Right renal pelvis (tissue), 4 donors: ENCODE measurements at regions not wholly inside any gene's neighbourhood (a gene's known extent, or its start where the extent isn't known, plus 50 kb on each side); places are given as distances from the start of the nearest gene placed in this dataset.

Experiments
- DNase-seq, 4 donors: peaks; one replicate each; pipeline ENCODE4 v3.0.0-alpha.2; 2013; ENCODE audit warnings: low read depth in 4 of 4, low spot score in 3 of 4, missing footprints in 1 of 4

- DNase-seq, result no peak
Measured at GRCh38 chr17:77767148-77767547, 191.4 kb upstream of the TNRC6C start.

DNA sequence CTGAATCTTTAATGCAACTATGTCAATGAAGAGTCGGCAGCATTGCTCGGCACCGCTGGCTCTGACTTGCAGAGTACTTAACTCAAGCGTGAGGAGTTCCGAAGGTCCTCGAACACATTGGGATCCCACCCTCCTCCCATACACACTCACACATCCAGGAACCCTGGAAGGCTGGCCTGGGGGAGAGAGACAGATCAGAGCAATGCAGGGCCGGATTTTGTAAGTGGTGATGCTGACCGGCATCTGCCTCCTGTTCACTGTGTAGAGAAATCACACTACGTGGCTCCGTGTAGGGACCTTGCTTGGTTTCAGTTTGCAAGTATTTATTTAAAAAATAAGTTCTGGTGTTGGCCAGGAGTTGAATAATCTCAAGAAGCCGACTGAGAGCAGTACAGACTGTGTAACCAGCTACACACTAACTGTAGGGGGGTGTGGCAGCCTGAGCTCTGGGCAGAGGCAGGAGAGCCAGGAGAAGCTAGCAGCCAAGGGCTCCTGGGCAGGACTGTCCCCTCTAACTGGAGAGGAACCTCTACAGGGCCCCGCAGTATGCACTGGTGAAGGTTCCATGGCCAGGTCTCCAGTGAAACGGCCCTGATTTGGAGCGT, 190.2 kb upstream of the TNRC6C start:
- DNase-seq, result no peak

- no peak for DNase-seq
Measured at GRCh38 chr17:77769215-77769614, 189.3 kb upstream of the TNRC6C start.

GRCh38 chr17:77769762-77770161, 188.7 kb upstream of the TNRC6C start:
- no peak for DNase-seq

DNA sequence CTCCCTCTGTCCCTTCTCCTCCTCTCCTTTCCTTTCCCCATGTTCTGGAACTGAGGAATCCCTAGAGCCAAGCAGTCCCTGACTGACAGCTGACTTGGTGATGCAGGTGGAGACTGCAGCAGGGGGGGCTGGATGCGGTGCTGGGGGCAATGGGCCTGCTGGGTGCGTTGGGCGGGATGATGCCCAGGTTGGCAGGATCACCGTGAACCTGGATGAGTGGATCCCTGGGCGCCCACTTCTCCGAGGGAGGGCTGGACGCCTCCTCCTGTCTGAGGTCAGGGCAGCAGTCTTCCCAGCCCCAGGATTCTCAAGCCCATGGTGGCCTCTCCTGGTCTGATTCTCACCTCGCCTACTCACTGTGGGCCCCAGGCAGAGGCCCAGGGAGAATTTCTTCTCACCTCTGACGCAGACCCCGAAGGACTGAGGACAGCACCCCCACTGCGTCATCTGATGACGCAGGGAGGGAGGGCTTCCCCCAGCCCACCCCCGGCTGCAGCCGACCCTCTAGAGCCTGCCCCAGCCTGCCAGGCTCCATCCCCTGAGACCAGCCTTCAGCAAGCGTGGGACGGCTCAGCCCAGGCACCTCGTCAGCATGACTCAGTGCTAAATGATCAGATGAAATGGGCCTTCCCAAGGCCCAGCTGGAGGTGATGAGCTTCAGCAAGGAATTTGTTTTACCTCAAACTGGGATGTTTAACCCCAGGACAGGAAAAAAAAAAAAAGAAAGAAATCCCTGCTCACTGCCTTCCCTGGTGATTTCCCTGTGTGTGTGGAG, 188.0 kb upstream of the TNRC6C start:
- no peak for DNase-seq

- DNase-seq, result no peak
Measured at GRCh38 chr17:77771145-77771544, 187.4 kb upstream of the TNRC6C start.

DNA sequence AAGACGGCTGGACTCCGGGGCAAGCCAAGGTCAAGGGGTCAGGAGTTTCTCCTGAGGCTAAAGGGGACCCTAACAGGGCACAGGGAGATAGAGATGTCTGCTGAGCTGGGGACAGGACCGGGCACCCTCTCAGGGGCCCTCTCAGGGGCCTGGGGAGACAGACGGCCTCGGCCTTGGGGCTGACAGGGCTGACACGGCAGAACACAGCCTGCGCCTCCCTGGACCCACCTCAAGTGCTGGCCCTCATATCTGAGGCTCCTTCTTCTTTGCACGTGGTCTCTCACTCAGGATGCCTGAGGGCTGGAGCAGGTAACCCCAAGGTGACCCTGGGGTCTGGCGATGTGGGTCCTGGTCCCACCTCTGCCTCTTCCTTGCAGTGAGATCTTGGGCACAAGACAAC, 186.9 kb upstream of the TNRC6C start:
- DNase-seq, result no peak

- no peak for DNase-seq
Measured at GRCh38 chr17:77771998-77772397, 186.5 kb upstream of the TNRC6C start.

GRCh38 chr17:77772461-77772897, 186.0 kb upstream of the TNRC6C start:
- DNase-seq, result no peak

- no peak for DNase-seq
Measured at GRCh38 chr17:77772899-77773358, 185.6 kb upstream of the TNRC6C start.

DNA sequence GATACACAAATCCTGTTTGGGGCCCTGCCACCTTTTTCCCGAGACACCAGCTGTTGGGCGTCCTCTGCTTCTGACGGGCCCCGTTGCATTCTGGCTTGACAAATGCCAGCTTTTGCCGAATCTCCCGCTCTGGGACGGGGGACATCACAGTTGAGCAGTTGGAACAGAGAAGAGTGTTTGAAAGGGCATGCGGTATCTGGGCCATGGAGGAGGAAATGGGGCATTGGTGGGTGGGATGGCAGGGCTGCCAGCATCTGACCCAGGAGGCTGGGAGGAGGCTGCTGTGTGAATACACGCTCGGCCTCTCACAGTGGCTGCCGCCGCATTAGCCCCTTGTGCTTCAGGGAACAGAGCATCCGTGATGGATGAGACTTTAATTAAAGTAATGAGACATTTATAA, 184.3 kb upstream of the TNRC6C start:
- no peak for DNase-seq

DNA sequence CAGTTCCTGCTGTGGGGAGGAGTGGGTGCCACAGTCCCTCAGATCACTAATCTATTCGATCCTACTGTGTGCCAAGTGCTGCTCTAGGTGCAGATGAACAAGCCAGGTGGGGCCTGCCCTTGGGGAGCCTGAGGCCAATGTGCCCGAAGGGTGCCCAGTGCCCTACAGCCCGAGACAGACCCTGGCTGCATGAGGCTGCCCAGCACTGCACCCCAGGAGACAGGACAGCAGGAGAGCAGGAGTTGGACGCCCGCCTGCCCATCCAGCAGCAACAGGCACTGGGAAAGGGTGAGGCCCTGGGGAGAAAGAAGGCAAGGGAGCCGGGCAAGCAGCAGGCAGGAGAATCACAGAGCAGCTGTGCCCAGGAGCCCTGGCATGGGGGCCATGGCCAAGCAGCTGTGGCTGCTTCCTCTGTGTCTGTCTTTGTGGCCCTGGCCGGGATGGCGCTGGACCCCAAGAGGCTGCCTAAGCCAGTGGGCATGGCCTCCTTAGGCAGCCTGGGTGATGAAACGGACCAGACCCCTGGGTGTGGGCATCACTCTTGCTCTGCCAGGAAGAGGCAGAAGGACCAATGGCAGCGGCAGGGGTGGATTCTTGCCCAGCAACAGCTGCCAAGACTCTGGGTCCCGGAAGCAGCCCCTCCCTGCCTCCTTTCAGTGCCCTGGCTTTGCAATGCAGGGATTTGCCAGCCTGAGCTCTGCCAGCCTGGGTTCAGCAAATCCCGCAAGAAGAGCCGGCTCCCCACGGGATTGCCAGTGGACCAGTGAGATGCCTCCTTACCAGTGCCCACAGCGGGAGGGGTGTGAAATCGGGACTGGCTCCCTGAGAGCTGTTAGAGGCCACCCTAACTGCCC, 179.6 kb upstream of the TNRC6C start:
- DNase-seq, result no peak

DNA sequence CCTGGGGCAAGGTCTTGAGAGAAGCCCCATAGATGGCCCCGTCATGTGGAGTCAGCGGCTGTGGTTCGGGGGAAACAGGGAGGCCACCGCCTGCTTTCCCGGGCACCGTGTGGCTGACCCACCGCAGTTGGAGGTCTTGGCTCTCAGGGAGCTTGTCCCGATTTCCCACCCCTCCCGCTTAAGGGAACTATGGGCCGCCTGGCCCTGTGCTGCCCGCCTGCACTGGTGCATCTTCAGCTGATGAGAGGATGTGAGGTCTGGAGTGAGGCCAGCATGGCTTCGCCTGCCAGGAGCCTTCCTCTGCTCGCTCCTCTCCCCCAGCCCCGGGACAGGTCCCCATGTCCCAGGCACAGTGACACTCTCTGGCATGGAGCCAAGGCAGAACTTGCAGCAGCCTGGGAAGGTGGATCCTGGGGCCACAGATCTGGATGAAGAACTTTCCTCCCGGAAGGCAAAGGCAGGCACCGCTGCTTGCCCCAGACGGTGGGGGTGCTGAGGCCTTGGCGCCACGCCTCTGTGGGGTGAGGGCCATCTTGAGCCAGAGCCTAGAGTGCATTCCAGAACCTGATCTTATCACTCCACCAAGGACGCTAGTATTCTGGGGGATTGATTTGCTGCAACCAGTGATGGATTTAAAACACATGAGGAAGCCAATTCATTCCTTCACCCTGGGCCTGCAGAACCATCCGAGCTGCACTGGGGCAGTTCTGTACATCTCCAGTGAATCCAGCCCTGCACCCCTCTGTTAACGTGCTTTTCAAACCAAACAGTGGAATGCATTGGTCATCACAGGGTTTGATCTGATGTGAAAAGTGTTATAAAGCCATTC, 178.6 kb upstream of the TNRC6C start:
- no peak for DNase-seq

- DNase-seq, result no peak
Measured at GRCh38 chr17:77781536-77781935, 177.0 kb upstream of the TNRC6C start.

DNA sequence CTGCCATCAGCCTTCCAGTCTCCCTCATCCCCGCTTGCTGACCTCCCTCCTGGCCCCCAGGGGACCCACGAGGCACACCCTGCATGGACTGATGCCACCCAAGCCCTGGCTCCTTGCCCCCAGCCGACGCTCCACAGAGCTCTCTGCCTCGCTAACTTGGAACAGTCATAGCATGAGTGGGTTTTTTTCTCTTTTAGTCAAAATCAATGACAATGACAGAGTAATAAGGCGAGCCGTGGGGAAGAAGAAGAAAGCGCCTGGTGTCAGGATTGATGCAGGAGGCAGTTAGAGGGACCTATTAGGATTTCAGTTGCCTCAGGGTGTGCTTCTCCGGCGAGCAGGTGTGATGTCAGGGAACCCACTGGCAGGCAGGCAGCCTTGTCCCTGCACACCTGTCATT, 176.3 kb upstream of the TNRC6C start:
- DNase-seq, result no peak

DNA sequence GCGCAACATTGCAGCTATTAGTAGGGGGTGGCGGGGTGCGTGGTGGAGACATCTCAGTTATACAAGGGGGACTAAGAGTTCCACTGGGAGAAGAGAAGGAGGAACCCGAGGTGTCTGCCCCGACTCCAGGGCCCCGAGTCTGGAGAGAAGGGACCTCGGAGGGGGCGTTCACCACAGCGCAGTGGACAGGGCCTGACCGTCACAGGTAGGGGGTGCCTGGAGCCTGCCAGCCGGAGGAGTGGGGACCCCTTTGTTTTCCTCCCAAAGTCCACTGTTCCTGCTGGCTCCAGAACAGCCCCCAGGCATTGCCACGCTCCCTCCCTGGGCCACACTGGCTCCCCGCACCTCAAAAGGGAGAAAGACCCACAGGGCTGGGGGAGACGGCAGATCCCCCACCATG, 175.9 kb upstream of the TNRC6C start:
- no peak for DNase-seq

DNA sequence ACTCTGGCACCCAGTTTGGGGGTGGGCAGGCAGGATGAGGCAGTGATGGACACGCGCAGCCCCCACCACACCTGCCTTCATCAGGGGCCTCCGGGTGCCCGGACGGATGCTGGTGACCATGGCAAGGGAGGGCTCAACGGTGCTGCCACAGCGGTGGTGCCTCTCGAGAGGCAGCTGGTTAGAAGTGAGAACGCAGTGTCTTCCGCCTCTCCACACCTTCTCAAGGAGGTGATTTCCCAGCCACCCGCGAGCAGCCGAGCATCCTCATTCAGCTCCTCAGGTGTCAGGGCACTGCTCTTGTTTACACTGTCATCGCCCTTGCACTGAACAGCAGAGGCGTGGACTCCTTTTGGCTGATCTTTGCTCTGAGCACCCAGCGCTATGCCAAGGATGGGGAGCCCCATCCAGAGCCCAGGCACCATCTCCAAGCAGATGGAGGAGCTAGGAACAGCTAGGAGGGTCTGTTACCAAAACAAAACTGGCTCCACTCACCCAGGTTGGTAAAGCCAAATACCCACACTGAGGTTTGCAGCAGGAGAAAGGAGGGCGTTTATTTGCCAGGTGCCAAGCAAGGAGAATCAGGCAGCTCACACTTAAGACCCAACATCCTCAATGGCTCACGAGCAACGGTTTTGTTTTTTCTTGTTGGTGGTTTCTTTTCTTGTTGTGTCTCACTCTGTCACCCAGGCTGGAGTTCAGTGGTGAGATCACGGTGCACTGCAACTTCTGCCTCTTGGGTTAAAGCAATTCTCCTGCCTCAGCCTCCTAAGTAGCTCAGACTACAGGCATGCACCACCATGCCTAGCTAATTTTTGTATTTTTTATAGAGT, 174.3 kb upstream of the TNRC6C start:
- no peak for DNase-seq

DNA sequence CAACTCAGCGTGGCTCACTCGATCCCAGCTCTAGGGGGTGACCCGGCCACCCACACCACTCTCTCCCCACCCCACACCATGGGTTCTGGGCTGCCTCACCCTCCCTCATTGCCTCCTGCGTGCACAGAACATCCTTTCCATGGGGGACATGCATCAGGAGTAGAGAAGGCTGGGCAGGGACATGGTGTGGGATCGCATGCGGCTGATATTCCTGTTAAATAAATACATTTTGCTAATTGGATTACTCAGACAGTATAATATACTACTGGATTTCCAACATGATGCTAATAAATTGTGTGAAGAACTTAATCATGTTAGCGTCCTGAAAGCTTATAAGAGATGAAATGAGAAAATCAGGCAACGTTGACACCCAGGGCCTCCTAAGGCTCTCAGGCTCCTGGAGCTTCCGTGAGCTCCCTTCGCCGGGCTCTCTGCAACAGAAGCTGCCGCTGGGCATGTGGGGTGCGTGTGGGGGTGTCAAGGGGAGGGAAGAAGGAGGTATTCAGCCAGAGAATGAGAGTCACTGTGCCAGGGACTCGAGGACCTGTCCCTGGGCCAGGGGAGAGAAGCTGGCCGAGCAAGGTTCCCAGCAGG, 173.1 kb upstream of the TNRC6C start:
- no peak for DNase-seq

- DNase-seq, result no peak
Measured at GRCh38 chr17:77786090-77786489, 172.4 kb upstream of the TNRC6C start.
